ENCODE measurements at regions not wholly inside any gene's neighbourhood (a gene's known extent, or its start where the extent isn't known, plus 50 kb on each side); places are given as distances from the start of the nearest gene placed in this dataset.

DNA sequence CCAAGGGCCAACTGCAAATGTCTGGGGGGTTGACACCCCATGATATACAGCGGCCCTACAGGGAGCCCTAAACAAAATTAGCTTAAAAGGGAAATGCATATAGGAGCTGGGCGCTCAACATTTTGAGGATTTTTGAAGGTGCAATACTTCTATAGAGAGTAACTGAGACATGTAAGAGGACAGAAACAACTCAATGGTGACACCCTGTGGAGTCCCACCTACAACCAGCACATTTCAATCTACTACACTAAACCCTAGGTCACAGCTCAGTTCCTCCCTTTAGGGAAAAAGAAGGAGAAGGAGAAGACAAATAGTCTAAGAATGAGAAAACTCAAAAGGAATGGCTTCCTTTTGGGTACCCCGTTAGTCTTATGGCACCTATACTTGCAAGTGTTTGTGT is 1010.5 kb upstream of the NOVA1 start:
- DNase-seq (no peak), ATAC-seq (ENCODE audit: low read depth) (no peak)
- intact Hi-C loops (cut with micrococcal nuclease) (no loop called here), in situ Hi-C loops (cut with MboI; ENCODE audit: low sequenced_read_pairs) (no loop called here), dilution Hi-C loops (cut with HindIII; ENCODE audit: low sequenced_read_pairs, unreplicated experiment) (no loop called here)
- Histone ChIP-seq H2BK5ac (ENCODE audit: low read depth, low read length, poor library complexity, severe bottlenecking) (no peak overlapping the region), H3K56ac (ENCODE audit: extremely low read depth, insufficient read depth, low read length) (no peak overlapping the region), H3K4me1 (ENCODE audit: control insufficient read depth, insufficient read depth, low read length) (no peaks in the 10 kb centered on the region), H4K5ac (ENCODE audit: low read depth, low read length) (no peak overlapping the region), H2AFZ (replicated peaks; ENCODE audit: low read length, poor library complexity) (no peak overlapping the region), H3K9me3 (ENCODE audit: control insufficient read depth, insufficient read depth, low read length) (peaks cover 1% of the 10 kb centered on the region; the same call in 1 of the 2 replicates), H3K14ac (replicated peaks; ENCODE audit: low read depth, low read length) (no peak overlapping the region), H3K4ac (ENCODE audit: low read depth, low read length) (no peak overlapping the region), H2AK5ac (ENCODE audit: low read depth, low read length) (no peak overlapping the region), H2BK20ac (ENCODE audit: low read depth, low read length) (no peak overlapping the region), H3K23ac (ENCODE audit: low read depth, low read length) (no peak overlapping the region), H4K91ac (ENCODE audit: insufficient read depth, low read depth, low read length) (no peak overlapping the region), H4K8ac (ENCODE audit: low read depth in 2 of 2, low read length in 2 of 2) (no peak overlapping the region), H3K36me3 (ENCODE audit: control insufficient read depth, insufficient read depth, low read length) (no peaks in the 10 kb centered on the region), H3K18ac (ENCODE audit: low read depth, low read length) (no peak overlapping the region), H3K79me1 (ENCODE audit: low read depth in 1 of 2, low read length in 2 of 2) (no peaks in the 10 kb centered on the region), H3K27me3 (ENCODE audit: control insufficient read depth, insufficient read depth, low read length) (no peaks in the 10 kb centered on the region), H4K20me1 (ENCODE audit: insufficient read depth, low read length) (no peaks in the 10 kb centered on the region), H2AK9ac (replicated peaks; ENCODE audit: low read depth, low read length, poor library complexity) (no peak overlapping the region), H3K9ac (ENCODE audit: low read depth, low read length) (no peak overlapping the region), H2BK120ac (ENCODE audit: low read depth, low read length) (no peak overlapping the region), H2BK15ac (ENCODE audit: low read depth, low read length) (no peak overlapping the region), H3K4me3 (ENCODE audit: insufficient read depth, low read depth, low read length) (no peak overlapping the region), H3K9me1 (ENCODE audit: insufficient read depth, low read length) (no peaks in the 10 kb centered on the region), H3K4me2 (ENCODE audit: low read depth, low read length) (no peak overlapping the region), H3K27ac (ENCODE audit: insufficient read depth, low read length) (no peak overlapping the region)
- POLR2A ChIA-PET (ENCODE audit: unreplicated experiment): no interaction called here
- no TSS peak for BruUV-seq (replicated peaks)
- no CpG with 5 or more reads among the region's 3 CpGs for WGBS, 2 experiments (ENCODE audit: extremely low coverage in 2 of 2, insufficient read length in 1 of 2)
- TF ChIP-seq, protein P1, sequence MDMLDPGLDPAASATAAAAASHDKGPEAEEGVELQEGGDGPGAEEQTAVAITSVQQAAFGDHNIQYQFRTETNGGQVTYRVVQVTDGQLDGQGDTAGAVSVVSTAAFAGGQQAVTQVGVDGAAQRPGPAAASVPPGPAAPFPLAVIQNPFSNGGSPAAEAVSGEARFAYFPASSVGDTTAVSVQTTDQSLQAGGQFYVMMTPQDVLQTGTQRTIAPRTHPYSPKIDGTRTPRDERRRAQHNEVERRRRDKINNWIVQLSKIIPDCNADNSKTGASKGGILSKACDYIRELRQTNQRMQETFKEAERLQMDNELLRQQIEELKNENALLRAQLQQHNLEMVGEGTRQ (IDR thresholded peaks at IDR 0.05; ENCODE audit: low read depth, low read length): no peak
- no peak for TF ChIP-seq RCOR1 (IDR thresholded peaks at IDR 0.05; ENCODE audit: insufficient replicate concordance, low read length)
- TF ChIP-seq RAD21 (IDR thresholded peaks at IDR 0.05; ENCODE audit: low read length): no peak
- TF ChIP-seq MAFK (IDR thresholded peaks at IDR 0.05; ENCODE audit: low read depth, low read length): no peak
- no peak for TF ChIP-seq CEBPB (IDR thresholded peaks at IDR 0.05; ENCODE audit: low read depth, low read length)
- TF ChIP-seq FOS (IDR thresholded peaks at IDR 0.05; ENCODE audit: low read depth, low read length): no peak
- no peak for TF ChIP-seq CHD1 (IDR thresholded peaks at IDR 0.05; ENCODE audit: low read depth, low read length)
- no peak for TF ChIP-seq POLR2A (IDR thresholded peaks at IDR 0.05; ENCODE audit: low read depth, low read length)
- no peak for TF ChIP-seq BHLHE40 (IDR thresholded peaks at IDR 0.05; ENCODE audit: low read depth, low read length)
- TF ChIP-seq MXI1 (IDR thresholded peaks at IDR 0.05; ENCODE audit: borderline replicate concordance, low read depth, low read length): no peak
- no peak for TF ChIP-seq NFE2L2 (IDR thresholded peaks at IDR 0.05; ENCODE audit: low read depth, low read length)
- TF ChIP-seq, protein P2, sequence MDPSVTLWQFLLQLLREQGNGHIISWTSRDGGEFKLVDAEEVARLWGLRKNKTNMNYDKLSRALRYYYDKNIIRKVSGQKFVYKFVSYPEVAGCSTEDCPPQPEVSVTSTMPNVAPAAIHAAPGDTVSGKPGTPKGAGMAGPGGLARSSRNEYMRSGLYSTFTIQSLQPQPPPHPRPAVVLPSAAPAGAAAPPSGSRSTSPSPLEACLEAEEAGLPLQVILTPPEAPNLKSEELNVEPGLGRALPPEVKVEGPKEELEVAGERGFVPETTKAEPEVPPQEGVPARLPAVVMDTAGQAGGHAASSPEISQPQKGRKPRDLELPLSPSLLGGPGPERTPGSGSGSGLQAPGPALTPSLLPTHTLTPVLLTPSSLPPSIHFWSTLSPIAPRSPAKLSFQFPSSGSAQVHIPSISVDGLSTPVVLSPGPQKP (IDR thresholded peaks at IDR 0.05; ENCODE audit: borderline replicate concordance, low read depth, low read length): no peak
- TF ChIP-seq MAZ (IDR thresholded peaks at IDR 0.05; ENCODE audit: borderline replicate concordance, low read depth, low read length): no peak
- CTCF ChIA-PET: no interaction called here

Data from IMR-90 (cell line).